ENCODE measurements at regions not wholly inside any gene's neighbourhood (a gene's known extent, or its start where the extent isn't known, plus 50 kb on each side); places are given as distances from the start of the nearest gene placed in this dataset.

DNA sequence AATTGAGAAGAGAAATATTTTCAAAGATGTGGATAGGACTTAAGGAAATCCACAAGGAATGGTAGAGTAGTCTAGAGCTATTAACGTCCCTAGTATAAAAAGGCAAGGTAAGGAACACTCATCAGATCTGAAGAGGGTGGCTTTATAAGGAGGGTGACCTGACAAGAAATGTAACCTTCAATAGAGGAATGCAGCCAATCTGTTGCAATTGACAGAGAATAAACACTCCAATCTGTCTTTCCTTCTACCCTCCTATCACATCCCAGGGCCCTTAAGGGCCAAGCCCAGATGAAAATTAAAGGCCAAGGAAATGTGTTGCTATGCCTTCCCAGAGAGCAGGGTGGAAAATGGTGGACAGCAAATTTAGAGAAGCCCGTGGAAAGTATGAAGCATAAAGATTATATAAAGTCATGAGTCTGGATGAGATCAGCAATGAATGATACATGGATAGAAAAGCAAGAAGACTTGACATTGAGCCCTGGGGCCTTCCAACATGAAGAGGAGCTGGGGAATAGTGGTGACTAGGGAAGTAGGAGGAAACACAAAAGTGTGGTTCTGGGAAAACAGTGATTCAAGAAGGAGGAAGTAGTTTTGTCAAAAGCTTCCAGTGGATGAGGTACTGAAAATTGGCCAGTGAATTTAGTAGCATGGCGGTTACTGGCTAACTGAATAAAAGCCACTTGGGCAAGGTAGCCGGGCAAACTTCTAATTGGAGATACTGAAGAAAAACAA lies 270.6 kb upstream of the TANK start:
- DNase-seq: no peak

- no peak for DNase-seq
Observed at GRCh38 chr2:160890667-160891352, 269.4 kb upstream of the TANK start.

DNA sequence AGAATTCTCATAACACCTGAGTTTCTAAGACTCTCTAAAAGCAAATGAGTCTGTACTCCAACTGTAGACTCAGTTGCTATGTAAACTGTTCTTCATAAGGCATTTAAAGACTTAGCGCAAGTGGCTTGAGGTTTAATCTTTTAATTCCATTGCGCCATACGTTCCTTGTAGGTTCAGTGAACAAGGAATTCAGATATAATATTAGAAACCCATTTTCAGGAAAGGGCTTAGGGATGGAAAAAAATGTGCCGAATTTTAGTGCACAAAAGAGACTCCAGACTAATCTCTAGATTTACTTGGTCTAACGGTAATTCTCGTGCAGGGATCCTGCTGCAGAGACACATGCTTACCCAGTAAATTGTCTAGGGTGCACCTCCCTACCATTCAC lies 268.9 kb upstream of the TANK start:
- DNase-seq: no peak

GRCh38 chr2:160892204-160892603 lies 268.0 kb upstream of the TANK start:
- no peak for DNase-seq

DNA sequence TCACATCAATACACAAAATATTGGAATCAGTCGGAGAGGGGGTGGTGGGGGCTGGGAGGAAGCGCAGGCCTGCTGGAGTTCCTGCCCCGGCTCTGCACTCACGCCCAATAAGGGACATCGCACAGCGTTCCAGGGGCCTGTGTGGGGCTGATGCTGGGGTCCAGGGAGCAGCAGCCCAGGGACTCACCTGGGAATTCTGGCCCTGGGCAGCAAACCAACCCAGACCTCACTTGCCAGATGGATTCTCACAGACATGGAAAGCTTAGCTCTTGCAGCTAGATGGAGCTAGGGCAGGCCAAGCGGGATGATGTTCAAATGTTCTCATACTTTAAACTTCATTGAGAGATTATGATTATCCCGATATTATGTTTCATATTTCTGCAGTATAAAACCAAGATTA lies 266.6 kb upstream of the TANK start:
- no peak for DNase-seq

GRCh38 chr2:160898581-160899307 lies 261.5 kb upstream of the TANK start:
- DNase-seq: no peak

- DNase-seq: no peak
Observed at GRCh38 chr2:160901613-160902012, 258.6 kb upstream of the TANK start.

- DNase-seq: no peak
Observed at GRCh38 chr2:160905862-160906261, 254.4 kb upstream of the TANK start.

GRCh38 chr2:160906878-160907277 lies 253.3 kb upstream of the TANK start:
- DNase-seq: no peak

DNA sequence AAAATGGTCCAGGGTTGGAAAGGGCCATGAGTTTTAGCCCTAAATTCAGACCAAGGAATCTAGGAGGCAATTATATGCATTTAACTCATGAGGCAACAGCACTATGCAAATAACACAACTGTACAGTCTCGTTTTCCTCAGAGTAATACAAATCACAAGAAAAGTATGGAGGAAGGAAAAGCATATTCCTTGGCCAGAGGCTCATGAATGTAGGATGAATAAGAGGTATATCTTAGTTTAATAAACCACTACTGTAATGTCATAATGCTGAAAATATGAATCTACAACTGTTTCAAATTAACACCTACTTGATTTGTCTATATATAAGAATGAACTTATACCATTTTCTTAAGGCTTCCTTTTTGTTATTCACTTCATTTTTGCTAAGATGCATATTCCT lies 252.5 kb upstream of the TANK start:
- no peak for DNase-seq

GRCh38 chr2:160908157-160908556 lies 252.1 kb upstream of the TANK start:
- no peak for DNase-seq

- DNase-seq: no peak
Observed at GRCh38 chr2:160909781-160910242, 250.4 kb upstream of the TANK start.

DNA sequence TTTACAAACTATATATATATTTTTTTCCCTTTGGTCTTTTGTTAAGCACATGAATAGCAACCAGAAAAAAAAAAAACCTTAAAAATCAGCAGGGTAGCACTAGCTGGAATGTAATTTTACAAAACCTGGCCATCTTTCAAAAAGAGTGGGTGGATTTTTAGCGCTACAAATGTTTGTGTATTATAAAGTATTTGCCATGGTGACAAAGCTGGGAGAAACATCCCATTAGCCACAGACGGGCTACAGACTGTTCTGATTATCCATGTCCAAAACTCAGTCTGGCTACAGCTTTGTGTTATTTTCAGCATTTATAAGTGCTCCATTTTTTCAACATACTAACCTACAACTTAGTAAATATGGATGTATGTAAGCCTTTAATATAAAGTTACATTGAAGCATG lies 249.5 kb upstream of the TANK start:
- DNase-seq: no peak

DNA sequence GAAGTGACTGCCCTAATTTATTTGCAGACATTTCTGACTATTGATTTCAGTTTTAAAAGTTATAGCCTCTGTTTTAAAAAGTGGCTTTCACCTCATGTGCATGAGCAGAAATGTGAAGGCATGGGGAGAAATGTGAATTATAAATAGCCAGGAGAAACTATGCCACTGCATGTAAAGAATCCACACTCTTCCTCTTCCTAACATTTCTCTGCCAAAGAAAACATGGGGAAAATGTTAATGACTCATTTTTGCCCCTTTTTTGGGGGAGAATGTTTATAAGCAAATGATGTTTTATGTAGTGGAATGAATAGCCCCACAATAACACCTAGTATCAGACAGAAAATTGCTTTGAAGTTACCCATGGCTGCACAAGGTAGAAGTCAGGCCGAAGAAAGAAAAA lies 249.0 kb upstream of the TANK start:
- DNase-seq: no peak

GRCh38 chr2:160912276-160912675 lies 248.0 kb upstream of the TANK start:
- DNase-seq: no peak

- DNase-seq: no peak
Observed at GRCh38 chr2:160913323-160913722, 246.9 kb upstream of the TANK start.

DNA sequence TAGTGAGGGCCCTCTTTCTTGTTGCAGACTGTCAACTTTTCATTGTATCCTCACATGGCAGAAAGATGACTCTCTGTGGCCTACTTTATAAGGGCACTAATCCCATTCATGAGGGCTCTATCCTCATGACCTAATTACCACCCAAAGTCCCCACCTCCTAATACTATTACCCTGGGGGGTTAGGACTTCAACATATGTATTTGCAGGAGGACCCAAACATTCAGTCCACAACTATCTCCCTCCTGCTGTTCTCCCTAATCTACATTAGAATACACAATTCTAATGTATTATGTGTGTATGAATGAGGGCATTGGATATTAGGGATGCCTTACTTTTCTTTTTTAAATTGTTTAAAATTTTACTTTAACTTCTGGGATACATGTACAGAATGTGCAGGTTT lies 246.0 kb upstream of the TANK start:
- no peak for DNase-seq

DNA sequence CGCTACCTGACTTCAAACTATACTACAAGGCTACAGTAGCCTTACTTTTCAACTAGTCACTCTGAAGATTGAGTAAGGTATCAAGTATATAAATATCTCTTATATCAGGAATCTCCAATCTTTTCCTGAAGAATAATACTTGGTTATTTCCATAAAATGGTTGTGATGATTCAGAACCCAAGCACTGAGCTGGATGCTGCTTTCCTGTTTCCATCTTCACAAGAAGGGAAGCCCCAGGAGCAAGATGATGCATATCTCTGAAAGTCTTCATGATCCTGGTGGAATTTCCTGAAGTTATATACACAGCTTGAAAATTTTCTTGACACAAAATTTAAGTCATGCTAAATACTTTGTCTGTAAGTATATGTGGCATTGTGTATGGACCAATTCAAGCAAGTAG lies 243.9 kb upstream of the TANK start:
- DNase-seq: no peak

- DNase-seq: no peak
Observed at GRCh38 chr2:160917850-160918249, 242.4 kb upstream of the TANK start.

DNA sequence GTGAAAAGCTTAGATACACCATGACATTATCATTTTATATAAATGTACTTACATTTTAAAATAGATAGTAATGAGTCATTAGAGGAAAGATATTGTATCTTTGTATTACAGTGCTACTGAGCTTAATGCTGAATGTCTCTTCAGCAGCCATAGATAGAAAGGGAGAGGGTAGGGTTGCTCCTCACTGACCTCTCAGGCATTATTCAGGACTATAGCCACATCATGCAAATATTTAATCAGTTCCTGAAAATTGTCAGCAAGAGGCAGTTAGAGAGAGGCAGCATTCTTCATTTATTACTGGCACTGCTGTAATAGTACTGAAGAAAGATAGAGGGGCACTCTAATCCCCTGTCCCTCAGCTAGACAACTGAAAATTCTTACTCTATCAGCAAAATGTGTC lies 242.0 kb upstream of the TANK start:
- no peak for DNase-seq

GRCh38 chr2:160918906-160919503 lies 241.2 kb upstream of the TANK start:
- DNase-seq: peak; percentile 42

DNA sequence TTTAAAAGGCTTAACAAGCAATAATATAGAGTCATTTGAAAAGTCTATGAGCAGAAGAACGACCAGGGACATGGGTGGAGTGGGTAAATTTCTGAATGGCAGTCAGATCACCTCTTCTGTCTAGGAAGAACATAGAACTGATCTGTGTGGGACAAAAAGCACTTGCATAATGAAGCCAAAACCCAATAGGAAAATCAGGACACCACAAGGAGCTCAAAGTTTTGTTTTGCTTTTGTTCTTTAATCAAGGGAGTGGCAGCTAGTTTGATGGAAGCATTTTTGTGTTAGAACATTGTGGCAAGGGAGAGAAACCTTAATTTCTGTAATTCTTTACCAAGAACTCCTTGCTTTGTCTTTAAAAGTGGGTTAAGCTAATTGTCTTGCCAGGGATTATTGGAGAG lies 240.2 kb upstream of the TANK start:
- DNase-seq: no peak

GRCh38 chr2:160920791-160921303 lies 239.4 kb upstream of the TANK start:
- no peak for DNase-seq

All from CD4-positive, alpha-beta T cell treated with Interleukin-6 for 4 hours (primary cell).